ENCODE measurements at regions not wholly inside any gene's neighbourhood (a gene's known extent, or its start where the extent isn't known, plus 50 kb on each side); places are given as distances from the start of the nearest gene placed in this dataset.

DNA sequence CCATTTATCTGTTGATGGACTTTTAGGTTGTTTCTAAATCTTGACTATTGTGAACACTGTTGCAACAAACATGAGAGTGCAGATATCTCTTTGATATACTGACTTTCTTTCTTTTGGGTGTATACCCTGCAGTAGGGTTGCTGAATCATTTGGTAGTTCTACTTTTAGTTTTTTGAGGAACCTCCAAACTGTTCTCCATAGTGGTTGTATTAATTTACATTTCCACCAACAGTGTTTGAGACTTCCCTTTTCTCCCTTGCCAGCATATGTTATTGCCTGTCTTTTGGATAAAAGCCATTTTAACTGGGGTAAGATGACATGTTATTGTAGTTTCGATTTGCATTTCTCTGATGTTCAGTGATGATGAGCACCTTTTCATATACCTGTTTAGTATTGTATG lies 330.0 kb downstream of the DDX10 start:
- H3K9me3 Mint-ChIP-seq (ENCODE audit: insufficient read depth) = peaks cover 8% of the 10 kb centered on the region
- no peak overlapping the region for H3K4me3 Mint-ChIP-seq
- ChIA-PET CTCF (no interaction called here), POLR2A (no interaction called here)
- peaks cover 2% of the 10 kb centered on the region for H3K27me3 Mint-ChIP-seq (ENCODE audit: low read depth)
- no peak overlapping the region for H3K27ac Mint-ChIP-seq
- DNase-seq (no peak), ATAC-seq (no peak)
- no peaks in the 10 kb centered on the region for H3K4me1 Mint-ChIP-seq (ENCODE audit: low read depth)
- H3K36me3 Mint-ChIP-seq (ENCODE audit: low read depth) = no peaks in the 10 kb centered on the region

DNA sequence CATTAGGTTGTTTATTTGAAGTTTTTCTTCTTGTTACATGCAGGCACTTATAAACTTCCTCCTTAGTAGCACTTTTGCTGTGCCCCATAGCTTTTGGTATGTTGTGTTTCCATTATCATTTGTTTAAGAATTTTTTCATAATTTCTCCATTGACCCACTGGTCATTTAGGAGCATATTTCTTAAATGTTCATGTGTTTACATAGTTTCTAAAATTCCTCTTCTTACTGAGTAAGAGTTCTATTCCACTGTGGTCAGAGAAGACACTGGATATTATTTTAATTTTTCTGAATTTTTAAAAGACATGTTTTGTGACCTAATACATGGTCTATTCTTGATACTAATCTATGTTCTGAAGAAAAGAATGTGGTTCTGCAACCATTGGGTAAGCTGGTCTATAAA lies 333.0 kb downstream of the DDX10 start:
- H3K27ac Mint-ChIP-seq = no peak overlapping the region
- H3K36me3 Mint-ChIP-seq (ENCODE audit: low read depth) = no peaks in the 10 kb centered on the region
- peaks cover 8% of the 10 kb centered on the region for H3K9me3 Mint-ChIP-seq (ENCODE audit: insufficient read depth)
- ChIA-PET POLR2A (no interaction called here), CTCF (no interaction called here)
- no peaks in the 10 kb centered on the region for H3K4me1 Mint-ChIP-seq (ENCODE audit: low read depth)
- DNase-seq = no peak
- no peak overlapping the region for H3K4me3 Mint-ChIP-seq
- peaks cover 2% of the 10 kb centered on the region for H3K27me3 Mint-ChIP-seq (ENCODE audit: low read depth)
- no peak for ATAC-seq

DNA sequence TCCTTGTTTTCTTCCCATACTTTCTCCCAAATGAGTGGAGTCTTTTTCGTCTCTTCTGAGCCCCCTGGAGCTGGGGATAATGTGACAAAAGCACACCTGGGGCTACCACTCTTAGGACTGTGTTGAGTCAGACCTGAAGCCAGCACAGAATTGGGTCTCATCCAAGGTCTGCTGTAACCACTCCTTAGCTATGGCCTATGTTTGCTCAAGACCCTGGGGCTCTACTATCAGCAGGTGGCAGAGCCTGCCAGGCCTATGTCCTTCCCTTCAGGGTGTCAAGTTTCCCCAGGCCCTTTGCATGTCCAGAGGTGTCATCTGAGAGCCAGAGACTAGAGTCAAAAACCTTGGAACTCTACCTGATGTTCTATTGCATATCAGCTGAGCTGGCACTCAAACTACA lies 335.7 kb downstream of the DDX10 start:
- H3K4me3 Mint-ChIP-seq = no peak overlapping the region
- ATAC-seq = no peak
- peaks cover 8% of the 10 kb centered on the region for H3K9me3 Mint-ChIP-seq (ENCODE audit: insufficient read depth)
- DNase-seq = no peak
- ChIA-PET CTCF (no interaction called here), POLR2A (no interaction called here)
- H3K27me3 Mint-ChIP-seq (ENCODE audit: low read depth) = peaks cover 2% of the 10 kb centered on the region
- H3K27ac Mint-ChIP-seq = no peak overlapping the region
- no peaks in the 10 kb centered on the region for H3K4me1 Mint-ChIP-seq (ENCODE audit: low read depth)
- no peaks in the 10 kb centered on the region for H3K36me3 Mint-ChIP-seq (ENCODE audit: low read depth)

DNA sequence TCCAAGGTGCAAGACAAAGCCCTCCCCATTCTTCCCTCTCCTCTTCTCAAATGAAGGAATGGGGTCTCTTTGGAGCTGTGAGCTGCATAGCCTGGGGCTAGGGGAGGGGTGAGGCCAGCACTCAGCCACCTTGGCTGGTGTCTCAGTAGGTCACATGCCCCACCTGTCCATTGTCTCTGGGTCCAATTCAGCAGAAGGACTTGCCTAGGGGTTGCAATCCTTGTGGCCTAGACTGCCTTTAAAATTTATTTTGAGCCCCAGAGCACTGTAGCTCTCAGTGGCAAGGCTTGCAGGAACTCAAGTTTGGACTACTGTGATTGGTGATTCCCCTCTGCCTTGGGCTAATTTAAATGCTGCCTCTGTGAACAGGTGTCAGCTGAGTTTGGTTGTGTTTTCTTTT lies 336.7 kb downstream of the DDX10 start:
- CTCF ChIA-PET = no interaction called here
- Mint-ChIP-seq H3K36me3 (ENCODE audit: low read depth) (no peaks in the 10 kb centered on the region), H3K4me3 (no peak overlapping the region), H3K4me1 (ENCODE audit: low read depth) (no peaks in the 10 kb centered on the region), H3K27me3 (ENCODE audit: low read depth) (peaks cover 1% of the 10 kb centered on the region), H3K27ac (no peak overlapping the region), H3K9me3 (ENCODE audit: insufficient read depth) (peaks cover 8% of the 10 kb centered on the region)
- POLR2A ChIA-PET = no interaction called here
- no peak for ATAC-seq
- DNase-seq = no peak

DNA sequence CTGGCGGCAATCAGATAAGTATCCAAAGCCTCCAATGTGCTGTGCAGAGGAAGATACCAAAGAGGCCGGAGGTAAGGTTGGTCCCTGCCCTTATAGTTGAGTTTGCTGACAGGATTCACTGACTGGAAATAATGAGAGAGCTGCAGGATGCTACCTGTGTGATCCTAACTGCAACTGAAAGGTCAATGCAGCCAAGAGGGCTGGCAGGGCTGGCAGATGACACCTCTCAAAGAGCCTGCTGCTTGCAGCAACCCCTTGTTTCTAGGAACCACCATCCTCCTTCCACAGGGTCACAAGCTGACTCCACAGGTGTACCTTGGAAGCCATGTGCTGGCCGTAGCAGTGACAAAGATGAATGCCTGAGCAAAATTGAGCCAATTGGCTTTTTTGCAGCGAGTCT lies 348.1 kb downstream of the DDX10 start:
- DNase-seq = no peak
- Mint-ChIP-seq H3K27me3 (ENCODE audit: low read depth) (no peaks in the 10 kb centered on the region), H3K4me1 (ENCODE audit: low read depth) (no peaks in the 10 kb centered on the region), H3K36me3 (ENCODE audit: low read depth) (no peaks in the 10 kb centered on the region), H3K27ac (no peak overlapping the region), H3K4me3 (no peak overlapping the region), H3K9me3 (ENCODE audit: insufficient read depth) (no peaks in the 10 kb centered on the region)
- ATAC-seq = no peak
- CTCF ChIA-PET = no interaction called here
- POLR2A ChIA-PET = no interaction called here

DNA sequence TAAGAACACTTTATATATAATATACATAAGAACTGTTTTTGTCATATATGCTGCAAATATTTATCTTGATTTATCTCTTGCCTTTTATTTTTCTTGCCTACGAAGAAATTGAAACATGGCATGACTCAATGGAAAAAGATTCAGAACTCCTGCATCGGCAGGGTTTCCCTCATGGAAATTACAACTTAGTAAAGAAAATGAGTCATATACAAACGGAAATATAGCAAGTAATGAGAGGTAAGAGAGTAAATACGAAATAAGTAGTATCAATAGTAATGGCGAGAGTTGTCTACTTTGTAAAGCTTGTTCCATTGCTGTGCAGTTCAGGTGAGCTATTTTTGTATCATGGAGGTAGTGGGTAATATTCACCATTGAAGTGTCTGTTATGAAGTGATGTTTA lies 350.4 kb downstream of the DDX10 start:
- Mint-ChIP-seq H3K27ac (no peak overlapping the region), H3K4me3 (no peak overlapping the region), H3K4me1 (ENCODE audit: low read depth) (no peaks in the 10 kb centered on the region), H3K27me3 (ENCODE audit: low read depth) (no peaks in the 10 kb centered on the region), H3K36me3 (ENCODE audit: low read depth) (no peaks in the 10 kb centered on the region), H3K9me3 (ENCODE audit: insufficient read depth) (no peaks in the 10 kb centered on the region)
- no peak for DNase-seq
- ChIA-PET CTCF (no interaction called here), POLR2A (no interaction called here)
- ATAC-seq = no peak

DNA sequence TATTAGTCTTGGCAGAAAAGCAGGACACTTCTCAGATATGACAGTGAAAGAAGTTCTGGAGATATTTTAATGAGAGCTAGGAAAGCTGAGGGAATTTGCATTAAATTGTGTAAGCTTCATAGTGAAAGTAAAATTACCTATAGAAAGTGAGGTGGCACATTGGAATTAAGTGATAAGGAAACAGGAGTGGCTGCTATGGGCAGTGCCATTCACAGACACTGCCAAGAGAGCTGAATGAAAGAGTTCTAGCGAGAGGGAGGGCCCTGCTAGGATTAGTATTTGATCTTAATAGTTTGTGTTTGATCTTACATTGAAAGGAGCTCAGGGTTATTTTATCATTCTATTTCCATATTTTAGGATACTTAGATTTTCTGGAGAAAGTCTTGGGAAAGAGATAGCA lies 351.9 kb downstream of the DDX10 start:
- ChIA-PET POLR2A (no interaction called here), CTCF (no interaction called here)
- no peak overlapping the region for H3K4me3 Mint-ChIP-seq
- H3K9me3 Mint-ChIP-seq (ENCODE audit: insufficient read depth) = no peaks in the 10 kb centered on the region
- ATAC-seq (no peak), DNase-seq (no peak)
- H3K4me1 Mint-ChIP-seq (ENCODE audit: low read depth) = no peaks in the 10 kb centered on the region
- H3K27me3 Mint-ChIP-seq (ENCODE audit: low read depth) = no peaks in the 10 kb centered on the region
- H3K27ac Mint-ChIP-seq = no peak overlapping the region
- H3K36me3 Mint-ChIP-seq (ENCODE audit: low read depth) = no peaks in the 10 kb centered on the region

DNA sequence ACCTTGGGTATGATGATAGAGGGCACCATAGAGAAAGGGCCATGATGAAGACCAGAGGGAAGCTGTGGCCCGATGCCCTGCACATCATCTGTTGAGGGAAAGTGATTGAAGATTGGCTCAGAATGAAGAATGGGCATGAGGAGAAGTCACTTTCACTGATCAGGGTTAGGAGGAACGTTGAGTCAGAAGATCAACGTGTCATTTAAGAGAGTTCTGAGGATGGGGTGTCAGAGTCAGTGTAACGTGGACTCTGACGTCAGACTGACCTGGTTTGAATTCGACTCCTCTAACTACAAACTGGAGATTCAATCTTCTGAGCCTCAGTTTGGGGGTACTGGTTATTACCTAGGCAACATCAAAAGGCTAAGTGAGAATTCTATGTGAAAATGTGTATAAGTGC lies 352.6 kb downstream of the DDX10 start:
- no peaks in the 10 kb centered on the region for H3K27me3 Mint-ChIP-seq (ENCODE audit: low read depth)
- no peak for ATAC-seq
- H3K36me3 Mint-ChIP-seq (ENCODE audit: low read depth) = no peaks in the 10 kb centered on the region
- no peaks in the 10 kb centered on the region for H3K9me3 Mint-ChIP-seq (ENCODE audit: insufficient read depth)
- no peak for DNase-seq
- POLR2A ChIA-PET = no interaction called here
- no peak overlapping the region for H3K27ac Mint-ChIP-seq
- CTCF ChIA-PET = no interaction called here
- H3K4me1 Mint-ChIP-seq (ENCODE audit: low read depth) = no peaks in the 10 kb centered on the region
- H3K4me3 Mint-ChIP-seq = no peak overlapping the region

DNA sequence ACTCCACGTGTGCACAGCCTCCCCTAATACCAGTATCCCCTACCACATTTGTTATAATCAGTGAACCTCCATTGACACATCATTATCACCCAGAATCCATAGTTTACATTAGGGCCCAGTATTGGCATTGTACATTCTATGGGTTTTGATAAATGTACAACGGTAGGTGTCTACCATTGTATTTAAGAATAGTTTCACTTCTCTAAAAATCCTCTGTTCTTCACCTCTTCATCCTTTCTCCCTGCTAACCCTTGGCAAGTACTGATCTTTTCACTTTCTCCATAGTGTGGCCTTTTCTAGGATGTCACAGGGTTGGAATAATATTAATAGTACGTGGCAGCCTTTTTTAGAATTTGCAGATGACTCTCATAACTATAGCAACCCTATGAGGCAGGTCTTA lies 353.8 kb downstream of the DDX10 start:
- Mint-ChIP-seq H3K4me3 (no peak overlapping the region), H3K27me3 (ENCODE audit: low read depth) (no peaks in the 10 kb centered on the region), H3K36me3 (ENCODE audit: low read depth) (no peaks in the 10 kb centered on the region), H3K4me1 (ENCODE audit: low read depth) (no peaks in the 10 kb centered on the region), H3K9me3 (ENCODE audit: insufficient read depth) (no peaks in the 10 kb centered on the region), H3K27ac (no peak overlapping the region)
- ChIA-PET POLR2A (no interaction called here), CTCF (no interaction called here)
- ATAC-seq = no peak
- no peak for DNase-seq

DNA sequence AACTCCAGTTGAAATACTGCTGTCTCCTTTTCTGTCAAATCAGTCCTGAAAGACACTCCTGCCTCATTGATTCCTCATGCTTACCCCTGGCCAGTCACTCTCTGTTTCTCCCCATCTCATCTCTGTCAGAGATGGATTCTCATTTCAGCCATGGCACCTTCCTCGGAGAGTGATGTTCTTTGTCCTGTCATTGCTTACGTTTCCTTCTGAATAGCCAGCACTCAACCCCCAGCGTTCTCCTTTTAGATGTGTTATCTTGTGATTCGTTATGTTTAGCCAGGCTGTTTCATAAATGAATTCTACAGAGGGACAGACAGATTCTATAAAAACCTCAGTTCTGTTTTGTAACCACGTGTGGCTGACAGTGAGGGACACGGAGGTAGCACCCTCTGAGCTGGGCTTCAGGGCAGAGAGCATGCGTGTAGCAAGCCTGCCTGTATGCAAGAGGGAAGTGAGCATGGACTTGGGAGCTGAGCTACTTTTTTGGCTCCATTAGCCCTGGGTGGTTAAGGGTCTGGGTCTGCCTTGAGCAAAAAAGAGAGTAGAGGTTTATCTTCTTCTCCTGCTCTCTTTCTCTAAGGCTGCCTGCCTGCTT lies 354.6 kb downstream of the DDX10 start:
- POLR2A ChIA-PET = no interaction called here
- DNase-seq (no peak), ATAC-seq (no peak)
- no peak overlapping the region for H3K4me3 Mint-ChIP-seq
- peaks cover 2% of the 10 kb centered on the region for H3K27me3 Mint-ChIP-seq (ENCODE audit: low read depth)
- H3K27ac Mint-ChIP-seq = no peak overlapping the region
- H3K9me3 Mint-ChIP-seq (ENCODE audit: insufficient read depth) = no peaks in the 10 kb centered on the region
- CTCF ChIA-PET = no interaction called here
- H3K4me1 Mint-ChIP-seq (ENCODE audit: low read depth) = no peaks in the 10 kb centered on the region
- no peaks in the 10 kb centered on the region for H3K36me3 Mint-ChIP-seq (ENCODE audit: low read depth)

DNA sequence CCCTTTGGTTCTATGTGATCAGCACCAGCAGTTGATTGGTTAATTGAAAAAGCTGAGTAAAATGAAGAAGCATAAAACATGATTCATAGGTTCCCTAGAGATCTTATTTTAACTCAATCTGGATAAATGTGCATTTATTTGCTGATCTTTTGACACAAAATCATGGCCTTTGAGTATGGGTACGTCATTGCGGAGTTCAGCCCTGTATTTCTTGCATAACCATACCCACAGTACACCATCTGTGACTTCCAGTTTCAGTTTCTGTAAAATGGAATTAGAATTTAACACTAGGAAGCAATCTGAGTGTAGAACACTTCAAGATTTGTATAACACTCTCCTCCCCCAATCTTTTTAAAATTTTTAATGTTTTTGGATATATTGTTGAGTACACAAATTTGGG lies 358.2 kb downstream of the DDX10 start:
- no peaks in the 10 kb centered on the region for H3K36me3 Mint-ChIP-seq (ENCODE audit: low read depth)
- H3K4me1 Mint-ChIP-seq (ENCODE audit: low read depth) = no peaks in the 10 kb centered on the region
- no peak overlapping the region for H3K4me3 Mint-ChIP-seq
- CTCF ChIA-PET = no interaction called here
- ATAC-seq (no peak), DNase-seq (no peak)
- H3K27me3 Mint-ChIP-seq (ENCODE audit: low read depth) = peaks cover 2% of the 10 kb centered on the region
- no peaks in the 10 kb centered on the region for H3K9me3 Mint-ChIP-seq (ENCODE audit: insufficient read depth)
- POLR2A ChIA-PET = no interaction called here
- no peak overlapping the region for H3K27ac Mint-ChIP-seq

DNA sequence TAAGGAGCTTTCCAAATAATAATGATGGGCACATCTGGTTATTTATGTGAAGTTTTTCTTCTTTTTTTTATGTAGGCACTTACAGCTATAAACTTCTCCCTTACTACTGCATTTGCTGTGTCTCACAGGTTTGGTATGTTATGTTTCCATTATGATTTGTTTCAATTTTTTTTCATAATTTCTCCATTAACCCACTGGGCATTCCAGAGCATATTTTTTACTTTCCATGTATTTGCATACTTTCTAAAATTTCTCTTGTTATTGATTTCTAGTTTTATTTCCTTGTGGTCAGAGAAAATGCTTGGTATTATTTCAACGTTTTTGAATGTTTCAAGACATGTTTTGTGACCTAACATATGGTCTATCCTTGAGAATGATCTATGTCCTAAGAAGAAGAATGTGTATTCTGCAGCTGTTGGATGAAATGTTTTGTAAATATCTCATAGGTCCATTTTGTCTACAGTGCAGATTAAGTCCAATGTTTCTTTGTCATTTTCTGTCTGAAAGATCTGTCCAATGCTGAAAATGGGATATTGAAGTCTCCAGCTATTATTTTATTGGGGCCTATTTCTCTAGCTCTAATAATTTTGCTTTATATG lies 362.1 kb downstream of the DDX10 start:
- no peak overlapping the region for H3K4me3 Mint-ChIP-seq
- ChIA-PET CTCF (no interaction called here), POLR2A (no interaction called here)
- no peaks in the 10 kb centered on the region for H3K36me3 Mint-ChIP-seq (ENCODE audit: low read depth)
- no peak overlapping the region for H3K27ac Mint-ChIP-seq
- no peak for ATAC-seq
- no peaks in the 10 kb centered on the region for H3K4me1 Mint-ChIP-seq (ENCODE audit: low read depth)
- no peak for DNase-seq
- no peaks in the 10 kb centered on the region for H3K9me3 Mint-ChIP-seq (ENCODE audit: insufficient read depth)
- H3K27me3 Mint-ChIP-seq (ENCODE audit: low read depth) = peaks cover 2% of the 10 kb centered on the region

DNA sequence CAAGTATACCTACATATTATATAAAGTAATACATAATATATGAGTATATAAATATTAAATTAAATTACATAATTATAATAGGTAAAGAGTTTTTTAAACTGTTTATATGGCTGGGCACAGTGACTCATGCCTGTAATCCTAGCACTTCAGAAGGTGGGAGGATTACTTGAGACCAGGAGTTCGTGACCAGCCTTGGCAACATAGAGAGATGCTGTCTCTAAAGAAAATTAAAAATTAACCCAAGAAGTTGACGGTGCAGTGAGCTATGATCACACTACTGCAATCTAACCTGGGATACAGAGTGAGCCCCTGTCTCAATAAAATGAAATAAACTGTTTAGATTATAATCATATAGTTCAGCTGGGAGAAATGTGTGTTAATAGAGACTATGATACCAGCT lies 363.0 kb downstream of the DDX10 start:
- POLR2A ChIA-PET = no interaction called here
- Mint-ChIP-seq H3K9me3 (ENCODE audit: insufficient read depth) (no peaks in the 10 kb centered on the region), H3K4me3 (no peak overlapping the region), H3K4me1 (ENCODE audit: low read depth) (no peaks in the 10 kb centered on the region), H3K36me3 (ENCODE audit: low read depth) (no peaks in the 10 kb centered on the region), H3K27me3 (ENCODE audit: low read depth) (peaks cover 2% of the 10 kb centered on the region), H3K27ac (no peak overlapping the region)
- ATAC-seq (no peak), DNase-seq (no peak)
- CTCF ChIA-PET = no interaction called here
